SK-N-SH treated with all-trans-retinoic acid at 6 μM for 48 hours (cell line): ENCODE measurements at regions not wholly inside any gene's neighbourhood (a gene's known extent, or its start where the extent isn't known, plus 50 kb on each side); places are given as distances from the start of the nearest gene placed in this dataset.

Experiments
- ATAC-seq: fragments of 200-7000 bp; cut with Tn5 transposase; 3 replicates; pipeline ENCODE4 v1.9.1; 2020; ENCODE audit warnings: mild to moderate bottlenecking, moderate library complexity
- CREB5 ChIP-seq: fragments of 250-450 bp; sonication (Bioruptor Pico); IDR thresholded peaks from 2 replicates; pipeline ENCODE4 v1.5.1; 2020; ENCODE audit warnings: low read depth, mild to moderate bottlenecking, moderate library complexity
- CSRNP3 ChIP-seq: fragments of 250-450 bp; sonication (Bioruptor Pico); IDR thresholded peaks from 2 replicates; pipeline ENCODE4 v1.5.1; 2021; ENCODE audit warnings: mild to moderate bottlenecking, moderate library complexity
- ESRRG ChIP-seq: fragments of 250-450 bp; sonication (Bioruptor Pico); IDR thresholded peaks from 2 replicates; pipeline ENCODE4 v1.6.1; 2021; ENCODE audit warnings: mild to moderate bottlenecking
- GLIS3 ChIP-seq: fragments of 250-450 bp; sonication (Bioruptor Pico); IDR thresholded peaks from 2 replicates; pipeline ENCODE4 v1.5.0; 2020; ENCODE audit warnings: mild to moderate bottlenecking, moderate library complexity
- ISL1 ChIP-seq: fragments of 250-450 bp; sonication (Bioruptor Pico); IDR thresholded peaks from 2 replicates; pipeline ENCODE4 v2.1.2; 2022; ENCODE audit warnings: mild to moderate bottlenecking, moderate library complexity
- OSR1 ChIP-seq: fragments of 250-450 bp; sonication (Bioruptor Pico); IDR thresholded peaks from 2 replicates; pipeline ENCODE4 v1.8.0; 2022; ENCODE audit warnings: moderate library complexity, mild to moderate bottlenecking, inconsistent platforms
- PATZ1 ChIP-seq: fragments of 250-450 bp; sonication (Bioruptor Pico); IDR thresholded peaks from 2 replicates; pipeline ENCODE4 v1.8.0; 2020; ENCODE audit warnings: mild to moderate bottlenecking, moderate library complexity, borderline replicate concordance
- POU6F1 ChIP-seq: fragments of 250-450 bp; sonication (Bioruptor Pico); IDR thresholded peaks from 2 replicates; pipeline ENCODE4 v1.8.0; 2021; ENCODE audit warnings: low read depth, mild to moderate bottlenecking, moderate library complexity, borderline replicate concordance
- PPARA ChIP-seq: fragments of 250-450 bp; sonication (Bioruptor Pico); IDR thresholded peaks from 2 replicates; pipeline ENCODE4 v1.5.0; 2020; ENCODE audit warnings: mild to moderate bottlenecking, borderline replicate concordance
- RARB ChIP-seq: fragments of 250-450 bp; sonication (Bioruptor Pico); IDR thresholded peaks from 2 replicates; pipeline ENCODE4 v1.8.0; 2021; ENCODE audit warnings: mild to moderate bottlenecking, moderate library complexity
- SNAI2 ChIP-seq: fragments of 250-450 bp; sonication (Bioruptor Pico); IDR thresholded peaks from 2 replicates; pipeline ENCODE4 v1.5.0; 2020; ENCODE audit warnings: mild to moderate bottlenecking, moderate library complexity
- TSHZ2 ChIP-seq: fragments of 250-450 bp; sonication (Bioruptor Pico); IDR thresholded peaks from 2 replicates; pipeline ENCODE4 v1.5.0; 2020; ENCODE audit warnings: mild to moderate bottlenecking, moderate library complexity
- ZC3H10 ChIP-seq: fragments of 250-450 bp; sonication (Bioruptor Pico); IDR thresholded peaks from 2 replicates; pipeline ENCODE4 v1.5.1; 2021; ENCODE audit warnings: mild to moderate bottlenecking, moderate library complexity
- ZNF565 ChIP-seq: fragments of 450-650 bp; formaldehyde crosslinking; conservative IDR thresholded peaks from 2 replicates; pipeline ENCODE4 v1.5.0; 2020; ENCODE audit warnings: low read depth, mild to moderate bottlenecking, moderate library complexity
- ZNF70 ChIP-seq: fragments of 450-650 bp; formaldehyde crosslinking; IDR thresholded peaks from 2 replicates; pipeline ENCODE4 v1.5.0; 2020; ENCODE audit warnings: mild to moderate bottlenecking, moderate library complexity

GRCh38 chr14:97408937-97409815, 612.0 kb downstream of the VRK1 start (continued):
- TF ChIP-seq TSHZ2 (CRISPR knock-in tag) (no peak), ZNF565 (CRISPR knock-in tag) (no peak), CSRNP3 (no peak), GLIS3 (no peak), POU6F1 (CRISPR knock-in tag) (no peak), SNAI2 (CRISPR knock-in tag) (no peak), RARB (no peak), ISL1 (CRISPR knock-in tag) (no peak)

GRCh38 chr14:97410667-97411620, 613.8 kb downstream of the VRK1 start:
- ATAC-seq, result no peak
- TF ChIP-seq CREB5 (CRISPR knock-in tag) (no peak), ZC3H10 (CRISPR knock-in tag) (no peak), PPARA (CRISPR knock-in tag) (no peak), ZNF565 (CRISPR knock-in tag) (no peak), ZNF70 (CRISPR knock-in tag) (no peak), PATZ1 (CRISPR knock-in tag) (no peak), RARB (no peak), OSR1 (CRISPR knock-in tag) (no peak)

- no peak for TF ChIP-seq OSR1 (CRISPR knock-in tag)
- TF ChIP-seq GLIS3, result no peak
- no peak for TF ChIP-seq ESRRG (CRISPR knock-in tag)
- no peak for ATAC-seq
These were observed 614.9 kb downstream of the VRK1 start for GRCh38 chr14:97411938-97412612.
